ENCODE measurements at regions not wholly inside any gene's neighbourhood (a gene's known extent, or its start where the extent isn't known, plus 50 kb on each side); places are given as distances from the start of the nearest gene placed in this dataset.
"Not testable (repeated sequence)": the region's sequence is repeated elsewhere in the genome, so short reads cannot be mapped to it uniquely, and the experiment has no call there.

DNA sequence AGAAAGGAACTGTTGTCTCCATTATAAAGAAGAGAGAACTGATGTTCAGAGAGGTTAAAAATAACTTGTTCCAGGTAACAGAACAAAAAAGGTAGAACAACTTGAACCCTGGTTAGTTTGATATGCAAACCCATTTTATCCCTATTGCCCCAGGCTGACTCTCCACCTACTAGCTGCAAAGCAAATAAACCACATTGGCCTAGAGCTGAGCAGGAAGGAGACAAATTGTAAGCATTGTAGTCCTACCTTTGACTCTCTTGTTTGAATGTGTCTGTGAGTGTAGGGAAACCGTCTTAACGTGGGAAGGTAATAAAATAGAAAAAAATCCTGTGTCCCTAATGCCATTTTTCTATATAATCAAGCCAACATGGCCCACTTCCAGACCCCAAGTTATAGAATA is 126.4 kb downstream of the CCER1 start:
- DNase-seq = no peak

DNA sequence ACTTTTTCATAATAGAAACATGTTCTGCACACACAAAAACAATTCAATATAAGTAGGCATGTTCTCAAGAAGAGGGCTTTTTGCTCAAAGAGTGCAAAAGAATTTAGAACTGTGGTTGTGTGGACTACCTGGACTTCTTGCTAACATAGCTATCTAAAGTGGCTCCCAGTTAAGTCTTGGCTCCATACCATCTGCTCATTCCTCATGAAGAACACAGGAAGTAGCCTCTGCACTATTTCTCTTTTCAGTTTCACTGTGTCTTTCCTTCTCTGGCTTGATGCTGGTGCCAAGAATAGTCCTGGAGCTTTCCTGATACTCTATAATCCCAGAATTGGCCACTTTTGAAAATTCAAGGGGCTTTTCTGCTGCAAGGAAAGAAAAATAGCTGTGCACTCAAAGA is 127.4 kb downstream of the CCER1 start:
- DNase-seq = no peak

DNA sequence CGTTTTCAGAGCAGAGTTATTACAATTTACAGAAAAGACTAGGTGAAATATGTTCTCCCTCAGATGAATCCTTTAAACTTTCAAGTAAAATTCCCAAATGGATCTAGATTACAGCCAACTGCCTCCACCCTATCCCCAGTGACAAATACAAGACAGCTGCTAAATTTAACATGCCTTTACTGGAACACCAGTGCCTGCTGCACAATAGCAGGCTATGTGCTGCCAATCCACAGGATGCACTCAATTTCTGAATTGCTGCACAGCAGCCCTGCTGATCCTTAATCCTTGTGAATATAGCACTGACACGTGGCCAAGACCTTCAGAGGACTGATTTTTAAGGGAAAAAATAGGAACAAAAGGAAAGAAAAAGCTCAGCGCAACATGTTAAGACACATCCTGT is 128.9 kb downstream of the CCER1 start:
- peak; percentile 1 for DNase-seq

DNA sequence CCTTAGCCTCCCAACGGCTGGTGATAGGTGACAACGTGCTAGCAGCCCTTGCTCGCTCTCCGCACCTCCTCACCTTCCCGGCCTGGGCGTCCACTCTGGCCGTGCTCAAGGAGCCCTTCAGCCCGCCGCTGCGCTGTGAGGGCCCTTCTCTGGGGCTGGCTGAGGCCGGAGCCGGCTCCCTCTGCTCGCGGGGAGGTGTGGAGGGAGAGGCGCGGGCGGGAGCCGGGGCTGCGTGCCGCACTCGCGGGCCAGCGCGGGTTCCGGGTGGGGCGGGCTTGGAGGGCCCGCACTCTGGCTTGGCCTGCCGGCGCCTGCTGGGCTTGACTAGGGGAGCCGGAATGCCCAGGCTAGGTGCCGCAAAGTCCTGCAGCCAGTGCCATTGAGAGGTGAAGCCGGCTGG is 131.1 kb downstream of the CCER1 start:
- no peak for DNase-seq

DNA sequence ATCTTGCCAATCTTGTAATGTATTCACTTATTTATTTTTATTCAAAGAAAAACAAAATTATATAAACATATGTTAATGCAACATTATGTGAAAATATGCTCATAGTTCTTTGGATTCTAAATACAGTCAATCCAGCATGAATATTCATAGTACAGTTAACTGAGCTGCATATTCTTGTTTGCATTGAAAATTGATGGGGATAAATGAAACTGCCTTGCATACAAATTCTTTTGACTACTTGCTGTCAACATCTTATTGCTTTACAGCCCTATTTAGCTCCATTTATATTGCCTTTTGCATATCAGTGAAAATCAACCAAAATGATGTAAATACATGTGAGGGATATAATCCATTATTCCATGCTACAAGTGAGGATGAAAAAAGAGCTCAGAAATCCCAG is 135.3 kb downstream of the CCER1 start:
- no peak for DNase-seq

DNA sequence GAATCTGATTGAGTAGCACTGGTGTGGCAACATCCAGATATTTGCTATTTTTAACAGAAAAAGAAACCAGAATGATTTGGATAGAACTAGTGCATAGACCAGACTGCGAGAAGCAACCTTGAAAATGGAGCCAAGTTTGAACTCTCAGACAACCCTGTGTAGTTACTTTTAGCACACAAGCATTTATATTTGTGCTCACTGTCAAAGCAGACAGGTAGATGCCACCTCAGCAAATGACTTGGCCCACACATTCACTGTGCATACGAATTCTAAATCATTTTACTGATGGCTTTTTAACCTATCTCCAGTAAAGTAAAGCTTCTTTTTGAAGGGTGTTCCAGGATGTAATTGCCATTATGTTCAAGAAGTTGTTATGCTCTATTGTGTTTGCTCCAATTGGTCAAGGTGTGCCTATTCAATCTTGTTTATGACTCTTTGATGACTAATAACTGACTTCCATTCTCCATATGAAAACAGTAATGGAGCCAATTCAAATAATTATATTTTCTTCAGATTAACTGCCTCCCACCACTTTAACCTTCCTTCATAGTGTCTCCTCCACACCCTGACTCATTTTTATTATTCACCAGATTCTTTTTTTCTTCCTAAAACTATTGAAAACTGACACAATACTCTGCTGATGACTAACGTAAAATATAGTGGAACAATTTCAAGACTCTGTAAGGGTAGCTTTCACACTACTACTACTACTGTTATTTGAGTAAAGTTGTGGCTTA is 138.5 kb downstream of the CCER1 start:
- no peak for DNase-seq

DNA sequence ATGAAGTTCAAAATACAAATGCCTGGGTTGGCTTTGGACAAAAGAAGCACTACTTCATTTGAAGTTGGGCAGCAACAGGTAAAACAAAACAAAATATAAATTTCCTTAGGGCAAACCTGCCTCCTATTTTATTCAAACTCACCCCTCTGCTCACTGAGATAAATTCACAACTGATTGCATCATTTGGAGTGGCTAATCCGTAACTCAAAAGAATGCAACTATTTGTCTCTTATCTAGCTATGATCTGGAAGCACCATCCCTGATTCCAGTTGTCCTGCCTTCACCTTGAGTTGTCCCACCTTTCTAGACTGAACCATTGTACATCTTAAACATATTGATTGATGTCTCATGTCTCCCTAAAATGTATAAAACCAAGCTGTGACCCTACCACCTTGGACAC is 145.0 kb downstream of the CCER1 start:
- no peak for DNase-seq

DNA sequence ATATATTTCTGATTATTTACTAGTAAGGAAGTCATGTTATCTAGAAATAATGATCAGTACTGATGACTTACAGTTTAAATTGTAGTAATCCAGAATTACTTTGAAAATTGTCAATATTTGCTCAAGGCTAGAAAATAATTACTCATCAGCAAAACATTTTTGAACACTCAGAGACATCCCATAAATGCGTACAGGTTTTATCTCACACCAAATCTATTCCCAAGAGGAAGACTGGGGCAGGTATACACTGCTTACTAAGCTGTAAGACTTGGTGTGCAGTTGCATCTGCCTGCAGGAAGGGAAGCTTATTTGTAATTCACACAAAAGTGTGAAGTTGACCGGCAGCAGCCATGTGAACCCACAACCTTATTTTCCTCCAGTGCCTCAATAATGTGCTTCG is 146.4 kb downstream of the CCER1 start:
- DNase-seq = no peak

DNA sequence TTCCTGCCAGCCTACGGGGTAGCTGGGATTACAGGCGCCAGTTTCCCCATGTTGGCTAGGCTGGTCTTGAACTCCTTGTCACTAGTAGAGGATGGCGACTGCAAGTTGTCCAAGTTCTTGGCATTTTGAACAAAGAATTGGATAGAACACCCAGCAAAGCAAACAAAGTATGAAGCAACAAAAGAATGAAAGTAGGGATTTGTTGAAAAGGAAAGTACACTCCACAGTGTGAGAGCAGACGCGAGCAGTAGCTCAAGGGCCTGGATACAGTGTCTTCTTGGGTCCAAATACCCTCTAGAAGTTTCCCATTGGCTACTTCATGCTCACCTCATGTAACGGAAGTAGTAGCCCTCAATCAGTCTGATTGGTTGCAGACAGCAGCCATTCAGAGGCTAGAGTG is 152.2 kb downstream of the CCER1 start:
- no peak for DNase-seq

DNA sequence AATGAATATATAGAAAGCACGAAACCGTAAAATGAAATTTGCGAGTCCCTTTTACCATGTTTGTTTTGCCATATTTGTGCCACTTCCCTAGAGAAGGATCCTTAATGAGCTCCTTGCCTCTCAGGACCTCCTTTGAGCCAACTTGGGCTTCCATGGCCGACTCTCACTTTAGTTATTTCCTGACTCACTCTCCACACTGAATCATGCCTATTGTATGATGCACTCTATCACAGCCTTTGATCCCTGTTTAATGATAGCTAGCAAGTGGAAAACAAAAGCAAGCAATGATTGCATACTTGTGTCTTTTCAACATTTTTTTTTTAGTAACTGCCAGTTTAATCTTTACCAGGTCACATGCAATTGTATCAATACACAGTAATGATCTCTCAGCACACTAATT is 153.2 kb downstream of the CCER1 start:
- no peak for DNase-seq

DNA sequence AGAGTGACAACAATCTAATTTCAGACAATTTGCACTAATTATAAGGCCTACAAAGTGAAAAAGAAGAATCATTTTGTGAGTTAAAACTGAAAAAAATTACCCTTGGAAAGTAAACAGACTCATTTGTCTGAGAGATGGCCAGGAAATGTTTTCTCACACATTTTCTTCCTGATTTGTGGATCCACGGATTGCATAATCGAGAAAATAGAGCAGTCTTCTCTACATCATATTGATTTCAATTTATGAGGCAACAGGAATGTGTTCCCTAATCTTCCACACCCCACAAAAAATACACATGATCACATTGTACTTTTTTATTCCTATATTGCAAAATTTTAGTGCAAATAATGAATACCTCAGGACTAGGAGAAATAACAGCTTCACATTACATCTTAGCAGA is 160.8 kb downstream of the CCER1 start:
- DNase-seq = no peak

DNA sequence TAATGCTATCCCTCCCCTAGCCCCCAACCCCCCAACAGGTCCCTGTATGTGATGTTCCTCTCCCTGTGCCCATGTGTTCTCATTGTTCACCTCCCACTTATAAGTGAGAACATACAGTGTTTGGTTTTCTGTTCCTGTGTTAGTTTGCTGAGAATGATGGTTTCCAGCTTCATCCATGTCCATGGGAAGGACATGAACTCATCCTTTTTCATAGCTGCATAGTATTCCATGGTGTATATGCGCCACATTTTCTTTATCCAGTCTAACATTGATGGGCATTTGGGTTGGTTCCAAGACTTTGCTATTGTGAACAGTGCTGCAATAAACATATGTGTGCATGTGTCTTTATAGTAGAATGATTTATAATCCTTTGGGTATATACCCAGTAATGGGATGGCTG is 162.3 kb downstream of the CCER1 start:
- not testable (repeated sequence) for DNase-seq

DNA sequence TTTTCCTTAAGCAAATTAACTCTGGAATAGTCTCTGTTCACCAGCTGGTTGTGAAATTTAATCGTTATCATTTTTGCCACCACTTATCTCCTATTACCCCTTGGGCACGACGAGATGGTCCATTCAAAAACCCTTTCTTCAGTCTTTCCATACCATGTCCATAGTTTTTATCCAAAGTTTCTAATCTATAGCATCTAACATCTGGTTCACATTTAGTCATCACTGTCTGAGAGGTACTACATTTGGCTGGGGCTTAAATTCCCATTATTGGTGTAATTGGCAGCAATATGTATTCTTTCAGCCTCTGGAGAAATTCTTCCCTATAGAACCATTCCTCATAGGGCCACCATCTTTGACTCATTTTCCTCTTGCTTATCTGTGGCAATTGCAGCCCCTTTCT is 163.5 kb downstream of the CCER1 start:
- DNase-seq = no peak

DNA sequence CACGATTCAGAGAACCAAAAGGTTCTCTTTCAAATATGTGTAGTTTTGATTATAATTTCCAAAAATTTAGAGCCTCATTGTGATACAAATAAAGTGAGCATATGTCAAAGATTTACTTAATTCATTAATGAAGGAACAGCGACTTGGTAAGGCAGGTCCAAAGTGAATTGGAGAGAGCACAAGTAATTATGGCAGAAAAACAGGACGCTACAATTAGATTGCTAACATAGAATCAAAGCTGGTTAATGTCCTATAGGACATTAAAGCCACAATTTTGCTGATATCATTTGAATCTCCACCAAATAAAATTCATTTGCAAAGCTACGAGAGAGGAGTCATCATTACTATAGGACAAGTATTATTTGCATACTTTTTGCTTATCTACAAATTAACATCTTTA is 164.2 kb downstream of the CCER1 start:
- DNase-seq = no peak

DNA sequence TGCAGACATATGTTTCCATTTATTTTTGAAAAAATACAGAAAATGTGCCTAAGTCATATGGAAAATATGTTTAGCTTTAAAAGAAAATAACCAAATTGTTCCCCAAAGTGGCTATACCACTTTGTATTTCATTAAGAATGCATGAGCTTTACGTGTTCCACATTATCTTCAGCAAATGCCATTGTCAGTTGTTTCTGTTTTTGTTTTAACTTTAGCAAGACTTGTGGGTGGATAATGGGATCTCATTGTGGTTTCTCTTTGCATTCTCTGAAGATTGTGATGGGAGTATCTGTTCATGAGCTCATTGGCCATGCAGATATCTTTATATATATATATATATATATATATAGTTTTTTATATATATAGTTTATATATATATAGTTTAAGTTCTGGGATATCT is 181.5 kb downstream of the CCER1 start:
- DNase-seq = no peak

DNA sequence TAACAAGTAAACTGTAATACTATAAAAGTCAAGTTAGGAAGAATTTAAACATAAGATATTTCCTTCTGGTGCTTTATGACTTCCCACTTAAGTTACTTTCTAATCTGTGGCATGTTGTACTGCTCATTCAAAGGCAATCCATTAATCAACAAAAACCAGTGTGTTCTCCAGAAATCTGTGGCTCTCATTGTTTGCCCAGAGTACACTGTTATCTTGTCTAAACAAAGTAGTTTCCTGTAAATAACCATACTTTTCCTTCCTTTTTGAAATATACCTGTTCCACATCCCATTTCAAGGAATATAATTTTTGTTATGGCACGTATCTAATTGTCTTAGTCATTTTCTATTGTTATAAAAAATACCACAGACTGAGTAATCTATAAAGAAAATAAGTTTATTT is 184.1 kb downstream of the CCER1 start:
- DNase-seq = no peak

DNA sequence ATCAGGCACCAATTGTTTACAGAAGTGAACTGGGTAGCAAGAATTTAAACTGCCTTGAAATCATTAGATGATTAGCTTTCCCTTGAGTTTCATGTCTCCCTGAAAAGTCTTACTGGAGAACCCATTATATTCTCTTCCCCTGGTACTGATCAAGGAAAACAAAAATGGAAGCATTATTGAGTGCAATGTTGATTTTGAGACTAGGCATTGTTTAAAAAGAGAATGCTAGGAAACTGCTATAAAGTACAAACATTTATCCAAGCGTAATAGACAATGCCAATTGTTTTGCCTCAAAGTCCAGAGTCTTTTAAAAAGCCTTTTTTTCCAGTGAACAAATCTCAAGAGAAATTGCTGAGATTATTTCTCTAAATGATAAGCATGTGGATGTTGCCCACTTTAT is 197.0 kb downstream of the CCER1 start:
- no peak for DNase-seq

DNA sequence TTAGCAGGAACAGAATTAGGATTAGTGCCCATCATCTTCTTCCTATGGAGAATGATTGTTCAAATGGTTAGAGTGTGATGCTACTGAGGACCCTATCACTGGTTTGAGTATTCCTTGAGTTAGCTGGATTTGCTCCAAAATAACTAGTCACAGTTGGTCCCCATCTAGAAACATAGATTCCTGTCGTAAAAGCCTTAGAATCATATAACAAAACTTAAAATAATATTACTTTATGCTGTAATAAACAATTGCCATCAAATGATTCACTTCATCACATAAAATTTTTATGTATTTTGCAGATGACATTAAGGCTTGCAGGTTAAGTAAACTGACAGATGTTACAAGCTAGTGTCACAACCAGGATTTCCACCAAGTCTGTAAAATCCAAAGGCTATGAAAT is 209.8 kb downstream of the CCER1 start:
- DNase-seq = no peak

DNA sequence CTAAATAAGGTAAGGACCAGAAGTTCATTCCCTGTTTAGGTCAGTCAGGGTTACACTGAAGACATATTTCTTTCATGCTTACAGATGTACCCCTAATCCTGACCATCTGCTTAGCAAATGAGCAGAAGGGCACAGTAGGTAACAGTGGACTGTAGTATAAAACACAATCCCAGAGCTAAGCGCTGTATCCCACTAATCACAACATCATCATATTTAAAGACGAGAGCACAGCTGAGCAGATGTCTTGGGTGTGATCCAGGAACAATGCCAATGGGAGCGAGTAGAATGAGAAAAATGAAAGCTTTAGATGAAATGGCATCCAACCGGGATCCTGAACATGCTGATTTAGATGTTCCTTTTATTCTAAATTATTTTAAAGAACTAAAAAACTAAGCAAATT is 213.4 kb downstream of the CCER1 start:
- peak; percentile 1 for DNase-seq

DNA sequence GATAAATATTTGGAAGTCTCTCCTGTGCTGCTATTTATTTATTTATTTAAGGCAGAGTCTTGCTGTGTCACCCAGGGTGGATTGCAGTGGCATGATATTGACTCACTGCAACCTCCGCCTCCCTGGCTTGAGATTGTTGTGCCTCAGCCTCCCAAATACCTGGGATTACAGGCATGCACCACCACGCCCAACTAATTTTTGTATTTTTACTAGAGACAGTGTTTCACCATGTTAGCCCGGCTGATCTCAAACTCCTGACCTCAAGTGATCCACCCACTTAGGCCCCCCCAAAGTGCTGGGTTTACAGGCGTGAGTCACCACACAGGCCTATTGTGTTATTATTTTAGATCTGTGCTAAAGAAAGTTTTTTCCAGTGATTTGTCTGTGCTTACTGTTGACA is 225.2 kb downstream of the CCER1 start:
- DNase-seq = no peak

DNA sequence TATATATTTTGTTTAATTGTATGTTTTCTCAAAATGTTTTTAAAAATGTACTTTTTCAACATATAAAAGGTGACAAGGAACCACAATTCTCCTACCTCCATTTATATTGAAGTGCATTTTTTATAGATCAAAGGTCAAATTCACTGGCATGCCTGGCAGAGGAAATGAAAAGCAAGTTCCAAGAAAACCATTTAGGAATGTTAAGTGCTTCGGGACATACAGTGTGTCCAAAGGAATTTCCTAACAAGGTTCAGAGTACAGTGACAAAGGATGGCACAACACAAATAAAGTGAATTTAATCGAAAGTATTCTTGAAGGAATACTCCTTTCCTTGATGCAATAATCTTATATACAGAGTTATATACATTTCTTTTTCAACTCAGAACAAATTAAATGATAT is 242.3 kb downstream of the CCER1 start:
- DNase-seq = no peak

DNA sequence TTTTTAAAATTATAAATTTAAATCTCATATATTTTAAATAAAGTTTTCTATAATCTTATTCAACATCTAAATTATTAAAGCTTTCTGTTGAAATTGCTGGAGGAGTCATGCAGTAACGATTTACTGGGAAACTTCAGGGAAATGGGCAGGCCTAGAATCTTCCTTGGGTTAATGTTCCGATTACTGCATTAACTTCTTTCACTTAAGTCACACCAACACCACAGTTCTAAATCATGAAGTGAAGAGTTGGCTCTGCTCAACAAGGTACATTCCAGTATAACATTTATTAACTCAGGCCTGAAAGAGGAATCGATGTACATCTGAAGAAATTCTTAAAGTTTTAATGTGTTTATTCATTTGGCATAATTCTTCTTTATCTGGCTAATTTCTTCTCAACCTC is 244.3 kb downstream of the CCER1 start:
- DNase-seq = no peak

DNA sequence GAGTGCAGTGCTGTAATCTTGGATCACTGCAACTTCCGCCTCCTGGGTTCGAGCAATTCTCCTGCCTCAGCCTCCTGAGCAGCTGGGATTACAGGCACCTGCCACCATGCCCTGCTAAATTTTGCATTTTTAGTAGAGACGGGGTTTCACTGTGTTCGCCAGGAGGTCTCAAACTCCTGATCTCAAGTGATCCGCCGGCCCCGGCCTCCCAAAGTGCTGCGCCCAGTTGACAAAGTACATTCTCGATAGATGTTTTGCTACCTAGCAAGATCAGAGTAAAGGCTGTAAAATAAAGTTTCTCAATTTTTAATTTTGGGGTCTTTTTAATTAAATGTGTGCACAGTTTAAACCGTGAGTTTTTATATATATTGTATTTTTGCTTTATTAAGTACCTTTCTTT is 248.9 kb downstream of the CCER1 start:
- DNase-seq = no peak

DNA sequence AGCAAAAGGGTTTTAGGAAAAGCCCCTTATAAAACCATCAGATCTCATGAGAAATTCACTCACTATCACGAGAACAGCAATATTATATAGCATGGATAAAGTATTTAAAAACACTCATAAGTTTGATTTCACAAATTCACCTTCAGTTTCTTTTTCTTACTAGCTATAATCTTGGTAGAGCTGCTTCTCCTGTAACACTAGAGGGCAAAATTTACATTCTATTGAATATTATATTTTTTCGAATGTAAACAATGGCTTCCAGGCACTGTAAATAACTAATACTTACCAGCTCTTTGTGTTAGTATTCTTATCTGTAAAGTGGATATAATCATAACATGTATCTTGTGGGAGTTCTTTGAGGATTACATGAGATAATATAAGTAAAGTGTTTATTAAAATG is 259.6 kb downstream of the CCER1 start:
- DNase-seq = no peak

DNA sequence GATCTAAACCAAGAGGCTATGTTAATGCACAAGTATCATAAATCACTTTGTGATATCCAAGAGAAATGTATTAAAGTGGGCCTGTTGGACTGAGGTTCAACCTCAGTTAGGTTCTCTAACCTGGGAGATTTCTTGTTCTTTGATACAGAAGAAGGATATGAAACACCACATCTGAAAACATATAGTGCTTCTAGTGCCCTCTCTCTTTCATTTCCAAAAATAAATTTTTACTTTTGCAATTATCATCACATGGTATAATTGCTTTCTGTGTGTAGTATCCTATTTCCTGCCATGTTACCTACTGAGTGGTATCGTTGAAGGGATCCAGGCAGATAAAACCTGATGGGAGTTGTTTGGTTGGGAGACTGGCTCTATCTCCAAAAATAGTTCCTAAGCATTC is 264.9 kb downstream of the CCER1 start:
- no peak for DNase-seq

DNA sequence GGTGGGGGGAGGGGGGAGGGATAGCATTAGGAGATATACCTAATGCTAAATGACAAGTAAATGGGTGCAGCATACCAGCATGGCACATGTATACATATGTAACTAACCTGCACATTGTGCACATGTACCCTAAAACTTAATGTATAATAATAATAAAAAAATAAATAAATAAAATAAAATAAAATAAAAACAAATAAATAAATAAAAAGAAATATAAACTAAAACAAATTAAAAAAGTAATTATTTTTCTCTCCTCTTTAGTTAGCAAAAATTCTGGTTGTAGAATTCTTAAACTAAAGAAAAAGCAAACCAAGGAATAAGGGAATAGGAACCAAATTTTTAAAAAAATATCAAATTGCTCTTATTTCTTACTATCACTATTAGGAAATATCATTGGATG is 267.3 kb downstream of the CCER1 start:
- DNase-seq = not testable (repeated sequence)

All from eye (tissue), 1 donor.